ENCODE measurements at regions not wholly inside any gene's neighbourhood (a gene's known extent, or its start where the extent isn't known, plus 50 kb on each side); places are given as distances from the start of the nearest gene placed in this dataset.
"Not testable (repeated sequence)": the region's sequence is repeated elsewhere in the genome, so short reads cannot be mapped to it uniquely, and the experiment has no call there.

DNA sequence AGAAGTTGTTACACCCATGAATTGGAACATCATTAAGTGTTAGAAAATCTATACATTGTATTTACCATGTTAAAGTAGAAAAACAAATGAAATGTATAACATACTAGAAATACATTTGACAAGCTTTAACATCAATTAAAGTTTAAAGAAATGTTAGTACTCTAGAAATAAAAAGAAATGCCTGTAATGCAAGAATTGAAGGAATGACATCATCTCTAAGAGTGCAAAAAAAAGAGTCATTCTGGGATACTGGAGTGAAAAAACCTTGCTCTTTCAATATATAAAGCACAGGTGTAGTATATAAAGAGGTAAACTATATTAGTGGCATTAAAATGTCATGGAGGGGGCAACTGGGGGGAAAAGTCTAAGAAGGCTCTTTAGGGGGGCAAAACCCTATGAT lies 210.8 kb upstream of the PLD5 start:
- no peak for DNase-seq (ENCODE audit: low read depth, low spot score)

GRCh38 chr1:242731446-242731845 lies 206.9 kb upstream of the PLD5 start:
- DNase-seq (ENCODE audit: low read depth, low spot score) = no peak

DNA sequence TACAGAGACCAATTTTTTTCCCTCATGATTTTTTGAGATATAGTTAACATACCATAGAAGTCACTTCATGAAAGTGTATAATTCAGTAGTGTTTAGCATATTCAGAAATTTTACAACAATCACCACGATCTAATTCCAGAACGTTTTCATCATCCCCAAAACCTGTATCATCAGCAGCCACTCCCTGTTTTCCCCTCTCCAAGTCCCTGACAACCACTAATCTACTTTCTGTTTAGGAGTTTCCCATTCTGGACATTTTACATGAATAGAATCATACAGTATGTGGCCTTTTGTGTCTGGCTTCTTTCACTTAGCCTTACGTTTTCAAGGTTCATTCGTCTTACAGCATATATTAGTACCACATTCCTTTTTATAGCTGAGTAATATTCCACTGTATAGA lies 204.2 kb upstream of the PLD5 start:
- DNase-seq (ENCODE audit: low read depth, low spot score) = no peak

DNA sequence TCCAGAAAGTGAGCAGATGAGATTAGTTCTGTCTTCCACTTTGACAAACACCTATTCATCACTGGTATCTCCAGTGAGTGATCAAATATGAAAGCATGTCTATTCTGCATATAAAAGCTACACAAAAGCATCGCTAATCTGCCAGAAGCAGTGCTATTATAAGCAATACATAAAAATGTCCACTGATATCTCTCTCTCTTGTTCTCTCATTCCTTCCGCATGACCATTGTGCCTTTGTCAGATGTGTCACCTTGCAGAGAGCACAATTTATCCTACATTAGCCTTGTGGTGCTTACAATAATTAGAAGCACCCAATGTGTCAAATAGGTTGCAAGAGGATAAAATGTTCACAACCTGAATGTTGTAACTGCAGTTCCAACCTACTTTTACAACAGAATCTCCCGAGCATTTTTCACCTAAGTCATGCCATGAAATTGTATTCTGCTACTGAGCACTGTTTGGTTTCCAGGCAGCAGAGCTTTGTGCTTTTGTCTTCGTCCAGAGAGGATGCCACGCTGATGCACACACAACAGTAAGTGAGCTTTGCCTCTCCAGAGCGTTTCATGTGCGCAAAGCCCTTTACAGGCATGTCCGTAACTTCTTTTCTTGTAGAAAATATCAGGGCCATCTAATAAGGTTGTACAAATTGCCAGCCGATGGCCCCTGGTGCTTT lies 198.7 kb upstream of the PLD5 start:
- no peak for DNase-seq (ENCODE audit: low read depth, low spot score)

GRCh38 chr1:242718967-242719366 lies 194.5 kb upstream of the PLD5 start:
- DNase-seq (ENCODE audit: low read depth, low spot score) = no peak

DNA sequence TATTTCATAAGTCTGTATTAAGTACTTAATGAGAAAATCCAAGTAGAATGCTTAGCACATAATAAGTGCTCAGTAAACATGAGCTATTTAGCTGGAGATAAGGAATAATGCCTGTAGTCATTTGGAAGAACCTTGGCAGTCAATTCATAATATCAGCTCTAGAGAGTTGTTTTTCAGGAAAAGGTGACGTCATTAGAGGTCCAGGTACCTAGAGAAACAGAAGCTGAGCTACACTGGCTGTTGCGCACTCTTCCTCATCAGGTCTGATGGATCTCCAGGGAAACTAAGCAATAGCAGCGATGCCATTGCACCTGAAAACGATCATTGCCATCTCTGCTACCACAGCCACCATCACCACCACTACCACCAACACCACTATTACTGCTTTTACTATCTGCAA lies 187.8 kb upstream of the PLD5 start:
- DNase-seq (ENCODE audit: low read depth, low spot score) = no peak

GRCh38 chr1:242710847-242711246 lies 186.3 kb upstream of the PLD5 start:
- DNase-seq (ENCODE audit: low read depth, low spot score) = no peak

- DNase-seq (ENCODE audit: low read depth, low spot score) = no peak
Measured at GRCh38 chr1:242710286-242710685, 185.8 kb upstream of the PLD5 start.

GRCh38 chr1:242703467-242703866 lies 179.0 kb upstream of the PLD5 start:
- DNase-seq (ENCODE audit: low read depth, low spot score) = no peak

GRCh38 chr1:242692988-242693387 lies 168.5 kb upstream of the PLD5 start:
- no peak for DNase-seq (ENCODE audit: low read depth, low spot score)

GRCh38 chr1:242691610-242691945 lies 167.1 kb upstream of the PLD5 start:
- DNase-seq (ENCODE audit: low read depth, low spot score) = no peak

GRCh38 chr1:242690849-242691609 lies 166.5 kb upstream of the PLD5 start:
- DNase-seq (ENCODE audit: low read depth, low spot score) = no peak

DNA sequence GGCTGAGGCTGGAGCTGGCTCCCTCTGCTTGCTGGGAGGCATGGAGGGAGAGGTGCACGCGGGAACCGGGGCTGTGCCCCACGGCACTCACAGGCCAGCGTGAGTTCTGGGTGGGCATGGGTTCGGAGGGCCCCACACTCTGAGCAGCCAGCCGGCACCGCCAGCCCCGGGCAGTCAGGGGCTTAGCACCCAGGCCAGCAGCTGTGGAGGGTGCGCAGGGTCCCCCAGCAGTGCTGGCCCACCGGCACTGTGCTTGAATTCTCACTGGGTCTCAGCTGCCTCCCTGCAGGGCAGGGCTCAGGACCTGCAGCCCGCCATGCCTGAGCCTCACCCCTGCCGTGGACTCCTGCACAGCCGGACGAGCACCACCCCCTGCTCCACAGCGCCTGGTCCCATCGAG lies 164.9 kb upstream of the PLD5 start:
- no peak for DNase-seq (ENCODE audit: low read depth, low spot score)

DNA sequence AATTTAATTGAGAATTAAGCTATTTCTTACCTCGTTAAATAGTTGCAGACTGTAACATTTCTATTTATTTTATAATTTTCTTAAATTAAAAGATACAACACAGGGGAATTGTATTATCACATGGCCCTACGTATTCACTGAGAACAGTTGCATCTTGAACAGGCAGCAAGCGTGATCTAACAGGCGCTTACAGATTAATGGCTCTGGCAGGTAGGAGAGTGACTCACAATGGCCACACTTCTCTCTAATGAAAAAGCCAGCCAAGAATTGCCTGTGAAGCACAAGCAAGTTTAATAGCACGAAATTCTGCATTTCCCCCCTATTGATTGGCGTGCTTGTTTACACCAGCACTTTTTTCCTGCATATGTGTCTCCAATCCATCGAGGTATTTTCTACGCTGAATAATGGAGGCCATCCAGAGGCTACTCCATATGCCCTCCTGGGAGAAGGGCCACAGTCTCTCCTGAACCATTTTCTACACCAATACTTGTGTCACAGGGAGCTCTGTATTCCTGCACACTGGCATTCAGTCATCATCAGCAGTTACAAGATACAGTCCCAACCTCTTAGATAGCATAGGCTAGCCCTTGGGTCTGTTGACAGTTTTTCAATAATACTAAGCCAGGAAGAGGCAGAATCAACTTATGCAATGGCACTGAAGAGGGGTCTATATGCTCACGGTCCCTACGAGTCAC lies 150.6 kb upstream of the PLD5 start:
- DNase-seq (ENCODE audit: low read depth, low spot score) = no peak

GRCh38 chr1:242673652-242674051 lies 149.2 kb upstream of the PLD5 start:
- no peak for DNase-seq (ENCODE audit: low read depth, low spot score)

DNA sequence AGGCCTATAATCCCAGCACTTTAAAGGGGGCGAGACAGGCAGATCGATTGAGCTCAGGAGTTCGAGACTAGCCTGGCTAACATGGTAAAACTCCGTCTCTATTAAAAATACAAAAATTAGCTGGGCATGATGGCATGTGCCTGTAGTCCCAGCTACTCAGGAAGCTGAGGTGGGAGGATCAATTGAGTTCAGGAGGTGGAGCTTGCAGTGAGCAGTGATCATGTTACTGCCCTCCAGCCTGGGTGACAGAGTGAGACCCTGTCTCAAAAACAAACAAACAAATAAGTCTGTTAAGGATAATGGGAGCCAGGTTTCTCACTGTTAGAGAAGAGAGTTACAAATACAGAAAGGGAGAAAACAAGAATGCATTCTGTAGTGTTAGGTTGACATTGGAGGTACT lies 148.7 kb upstream of the PLD5 start:
- DNase-seq (ENCODE audit: low read depth, low spot score) = not testable (repeated sequence)

GRCh38 chr1:242670019-242670418 lies 145.5 kb upstream of the PLD5 start:
- no peak for DNase-seq (ENCODE audit: low read depth, low spot score)

DNA sequence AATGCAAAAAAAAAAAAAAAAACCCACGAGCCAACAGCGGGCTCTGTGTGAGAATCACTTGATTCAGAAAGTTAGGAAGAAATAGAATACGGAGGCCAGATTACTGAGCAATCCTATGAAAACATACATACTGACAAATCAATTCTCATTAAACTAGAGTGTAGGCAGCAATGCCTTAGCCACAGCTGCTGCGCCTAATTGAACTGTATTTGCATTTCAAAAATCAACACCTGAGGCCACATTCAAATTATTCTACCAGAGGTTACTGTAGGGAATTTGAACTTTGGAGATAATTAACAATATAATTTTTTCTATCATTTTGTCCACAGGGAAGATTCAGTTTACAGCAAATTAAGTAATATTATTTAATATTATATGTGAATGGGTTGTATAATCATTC lies 138.4 kb upstream of the PLD5 start:
- no peak for DNase-seq (ENCODE audit: low read depth, low spot score)

DNA sequence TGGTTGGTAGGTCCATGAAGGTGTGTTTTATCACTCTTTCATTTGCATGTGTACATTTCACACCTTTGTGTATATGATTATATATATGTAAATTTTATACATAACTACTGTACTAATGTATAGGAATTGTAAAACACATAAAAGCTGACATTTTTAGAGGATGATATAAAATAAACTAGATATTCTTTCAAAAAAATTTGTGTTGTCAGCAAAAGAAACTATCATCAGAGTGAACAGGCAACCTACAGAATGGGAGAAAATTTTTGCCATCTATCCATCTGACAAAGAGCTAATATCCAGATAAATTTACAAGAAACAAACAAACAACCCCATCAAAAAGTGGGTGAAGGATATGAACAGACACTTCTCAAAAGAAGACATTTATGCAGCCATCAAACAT lies 129.3 kb upstream of the PLD5 start:
- not testable (repeated sequence) for DNase-seq (ENCODE audit: low read depth, low spot score)

GRCh38 chr1:242651817-242652216 lies 127.3 kb upstream of the PLD5 start:
- DNase-seq (ENCODE audit: low read depth, low spot score) = peak; percentile 52

GRCh38 chr1:242641461-242641860 lies 117.0 kb upstream of the PLD5 start:
- no peak for DNase-seq (ENCODE audit: low read depth, low spot score)

DNA sequence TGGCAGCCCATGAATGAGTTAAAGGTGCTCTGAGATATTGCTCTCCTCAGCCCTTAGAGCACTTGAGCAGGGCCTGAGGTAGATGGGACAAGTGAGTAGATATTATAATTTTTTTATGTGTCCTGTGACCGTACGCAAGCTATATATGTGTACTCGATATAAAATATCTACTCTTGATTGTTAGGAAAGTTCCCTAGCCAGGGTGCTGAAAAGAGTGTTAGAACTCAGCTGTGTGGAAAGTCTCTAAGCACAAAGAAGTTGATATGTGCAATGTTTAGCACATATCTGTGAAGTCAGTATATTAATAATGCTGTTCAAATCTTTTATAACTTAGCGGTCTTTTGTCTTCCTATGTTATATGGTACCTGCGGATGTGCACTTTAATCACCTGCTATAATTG lies 114.6 kb upstream of the PLD5 start:
- no peak for DNase-seq (ENCODE audit: low read depth, low spot score)

- DNase-seq (ENCODE audit: low read depth, low spot score) = no peak
Measured at GRCh38 chr1:242634732-242635131, 110.2 kb upstream of the PLD5 start.

All from iPS DF 19.7 (cell line).